Kidney tubule cell (primary cell): ENCODE measurements at regions not wholly inside any gene's neighbourhood (a gene's known extent, or its start where the extent isn't known, plus 50 kb on each side); places are given as distances from the start of the nearest gene placed in this dataset.

ENCODE experiments used
- DNase-seq: peaks from one replicate; pipeline ENCODE4 v3.0.0-alpha.2; 2018; ENCODE audit warnings: low spot score

GRCh38 chrX:21126661-21127060 is 247.6 kb upstream of the CNKSR2 start:
- no peak for DNase-seq

- no peak for DNase-seq
Measured at GRCh38 chrX:21131346-21131745, 242.9 kb upstream of the CNKSR2 start.

- DNase-seq, result no peak
Measured at GRCh38 chrX:21131786-21132185, 242.4 kb upstream of the CNKSR2 start.

DNA sequence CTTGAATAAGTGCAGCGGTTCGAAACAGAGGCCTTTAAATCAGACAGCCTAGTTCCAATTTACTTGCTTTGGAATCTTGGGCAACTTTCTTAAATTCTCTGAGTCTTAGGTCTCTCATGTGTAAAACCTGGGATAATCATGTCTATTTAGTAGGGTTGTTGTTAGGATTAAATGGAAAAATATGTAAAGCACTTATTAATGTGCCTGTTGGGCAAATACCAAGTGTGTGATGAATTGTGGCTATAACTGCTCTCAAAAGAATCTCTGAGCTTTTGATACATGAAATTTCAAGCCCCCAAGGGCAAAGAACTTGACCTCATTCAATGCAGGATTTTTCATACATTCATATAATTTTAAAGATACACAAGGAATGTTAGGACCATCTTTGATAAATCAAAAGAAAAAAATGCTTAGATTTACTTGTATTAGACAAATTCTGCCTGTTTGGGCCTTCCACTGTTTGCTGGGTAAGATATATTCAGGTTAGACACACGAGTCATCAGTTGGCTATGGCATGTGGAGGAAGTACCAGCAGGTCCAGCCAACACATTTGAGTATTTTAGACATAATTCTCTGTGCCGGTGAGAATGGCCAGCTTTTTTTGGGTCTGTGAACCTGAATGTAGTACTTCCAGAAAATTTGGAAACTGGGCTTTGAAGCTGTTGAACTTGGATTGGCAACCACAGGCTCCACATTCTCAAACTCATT is 241.4 kb upstream of the CNKSR2 start:
- DNase-seq, result peak; percentile 15

DNA sequence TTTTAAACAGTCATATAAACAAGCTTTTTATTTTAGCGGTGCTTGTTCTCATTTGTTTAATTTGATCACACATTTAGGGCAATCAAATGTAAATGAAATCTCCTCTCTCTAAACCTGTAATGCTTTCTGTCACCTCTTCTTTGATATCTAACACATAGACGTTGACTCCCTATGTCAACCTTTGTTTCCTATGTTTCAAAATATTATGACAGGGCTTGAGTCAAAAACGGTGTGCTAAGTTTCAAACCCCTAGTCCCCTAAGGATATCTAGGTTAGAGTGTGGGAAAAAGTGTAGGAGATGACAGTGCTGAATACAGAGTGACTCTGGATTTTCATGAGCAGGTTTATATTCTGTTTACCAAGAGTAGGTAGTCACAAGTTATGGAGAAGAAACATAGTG is 224.0 kb upstream of the CNKSR2 start:
- DNase-seq, result no peak

- no peak for DNase-seq
Measured at GRCh38 chrX:21151051-21151450, 223.2 kb upstream of the CNKSR2 start.

GRCh38 chrX:21153033-21153432 is 221.2 kb upstream of the CNKSR2 start:
- no peak for DNase-seq

- no peak for DNase-seq
Measured at GRCh38 chrX:21153503-21153902, 220.7 kb upstream of the CNKSR2 start.

DNA sequence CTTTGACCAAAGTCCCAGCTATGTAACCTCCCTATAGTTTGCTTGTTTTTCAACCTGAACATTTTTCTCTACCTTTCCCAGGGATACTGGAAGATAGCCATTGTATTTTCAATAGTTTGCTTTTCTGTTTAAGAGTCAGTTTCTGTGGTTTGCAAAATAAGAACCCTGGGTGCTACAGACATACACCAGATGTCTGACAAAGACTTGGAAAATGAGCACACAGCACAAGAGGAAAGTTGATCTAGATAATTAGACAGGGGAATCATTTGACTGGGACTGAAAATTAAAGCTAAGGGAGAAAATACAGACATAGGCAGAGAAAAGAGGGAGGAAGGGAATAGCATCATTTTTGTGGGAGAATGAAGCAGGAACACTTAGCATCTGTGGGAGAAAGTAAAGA is 218.3 kb upstream of the CNKSR2 start:
- DNase-seq, result no peak

- no peak for DNase-seq
Measured at GRCh38 chrX:21156632-21157031, 217.6 kb upstream of the CNKSR2 start.

- no peak for DNase-seq
Measured at GRCh38 chrX:21158678-21159077, 215.5 kb upstream of the CNKSR2 start.

GRCh38 chrX:21166272-21166982 is 207.8 kb upstream of the CNKSR2 start:
- DNase-seq, result peak; percentile 62

DNA sequence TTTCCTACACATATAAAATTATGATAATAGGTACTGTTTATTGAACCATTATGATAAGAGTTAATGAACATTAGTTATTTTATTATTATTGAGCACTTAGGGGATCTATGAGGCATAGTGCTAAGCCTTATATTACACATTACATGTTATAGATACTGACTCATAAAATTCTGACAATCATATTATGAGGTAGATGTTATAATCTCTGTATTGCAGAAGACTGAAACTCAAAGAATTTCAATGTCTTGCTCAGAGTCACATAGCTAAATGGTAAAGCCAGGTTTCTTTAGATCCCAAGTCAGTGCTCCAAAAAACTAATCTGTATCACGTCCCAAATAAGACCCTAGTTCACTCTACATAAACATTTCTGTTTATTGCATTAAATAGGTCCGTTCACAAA is 207.2 kb upstream of the CNKSR2 start:
- DNase-seq, result no peak

GRCh38 chrX:21167494-21167893 is 206.7 kb upstream of the CNKSR2 start:
- DNase-seq, result no peak

GRCh38 chrX:21168401-21169160 is 205.6 kb upstream of the CNKSR2 start:
- no peak for DNase-seq

GRCh38 chrX:21171181-21171580 is 203.0 kb upstream of the CNKSR2 start:
- DNase-seq, result no peak

DNA sequence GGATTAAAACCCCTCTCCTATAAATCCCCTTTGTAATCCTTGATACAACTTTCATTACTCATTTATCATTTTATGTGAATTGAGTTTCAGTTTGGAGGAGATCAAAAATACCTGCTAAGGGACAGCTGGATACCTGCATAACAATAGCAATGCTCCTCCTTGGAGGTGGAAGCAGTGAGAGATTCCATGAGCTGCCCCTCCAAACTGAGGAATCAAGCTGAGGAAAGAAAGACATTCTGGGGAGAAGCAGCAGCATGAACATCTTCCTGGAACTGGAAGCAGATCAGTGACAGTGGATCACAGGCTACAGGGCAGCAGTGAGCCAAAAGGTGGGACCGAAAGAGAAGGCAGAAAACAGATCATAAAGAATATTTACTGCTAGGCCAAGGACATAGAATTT is 199.8 kb upstream of the CNKSR2 start:
- no peak for DNase-seq

DNA sequence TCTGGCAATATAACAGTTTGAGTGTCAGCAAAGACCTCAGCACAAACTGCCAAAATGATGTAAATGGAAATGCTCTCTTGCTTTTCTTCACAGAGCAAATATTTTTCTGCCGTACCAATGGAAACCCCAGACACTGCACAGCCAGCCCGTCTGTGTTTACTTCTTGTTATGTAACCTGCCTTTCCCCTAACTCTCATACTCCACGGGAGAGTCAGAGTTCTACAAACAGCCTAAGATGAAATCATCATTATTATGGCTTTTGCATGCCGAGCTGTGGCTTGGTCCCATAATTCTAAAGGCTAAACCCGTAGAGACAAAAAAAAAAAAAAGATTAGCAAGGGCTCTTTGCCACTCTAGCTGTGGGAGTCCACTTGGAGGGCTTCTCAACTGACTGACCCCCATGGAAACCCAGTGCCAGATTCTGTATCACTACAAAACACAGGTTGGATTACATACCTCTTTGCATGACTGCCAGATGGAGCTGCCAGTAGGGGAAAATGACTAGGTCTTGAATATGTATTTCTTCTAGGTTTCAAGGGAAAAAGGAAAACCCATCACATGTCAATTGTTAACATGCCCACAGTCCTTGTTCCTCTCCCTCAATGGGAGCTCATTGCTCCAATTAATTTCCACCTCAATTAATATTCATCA is 197.2 kb upstream of the CNKSR2 start:
- DNase-seq, result peak; percentile 15

DNA sequence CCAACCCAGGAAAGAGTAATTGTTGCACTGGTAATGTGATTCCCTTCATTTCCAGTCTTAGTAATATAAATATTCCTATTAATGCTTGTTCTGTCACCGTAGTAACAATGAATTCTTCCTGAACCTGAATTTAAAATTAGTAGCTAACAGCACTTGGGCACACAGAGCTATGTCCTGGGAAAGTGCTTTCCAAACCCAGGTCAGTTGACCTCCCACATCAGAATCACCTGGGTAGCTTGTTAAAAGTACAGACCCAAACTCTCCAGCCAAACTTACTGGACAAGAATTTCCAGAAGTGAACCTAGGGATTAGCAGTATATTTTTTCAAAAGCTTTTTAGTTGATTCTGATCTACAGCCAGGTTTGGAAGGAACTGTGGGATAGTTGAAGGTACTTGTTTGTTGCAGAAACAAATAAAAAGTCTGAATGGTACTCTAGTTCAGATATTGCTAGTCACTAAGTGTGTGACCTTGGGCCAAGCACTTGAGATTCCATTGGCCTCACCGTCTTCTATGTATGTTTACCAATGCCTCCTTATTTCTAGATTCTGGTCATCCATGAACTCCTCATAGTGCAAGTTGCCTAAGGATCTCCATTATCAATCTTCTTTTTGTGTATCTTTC is 192.9 kb upstream of the CNKSR2 start:
- no peak for DNase-seq

- DNase-seq, result no peak
Measured at GRCh38 chrX:21193196-21193595, 181.0 kb upstream of the CNKSR2 start.

DNA sequence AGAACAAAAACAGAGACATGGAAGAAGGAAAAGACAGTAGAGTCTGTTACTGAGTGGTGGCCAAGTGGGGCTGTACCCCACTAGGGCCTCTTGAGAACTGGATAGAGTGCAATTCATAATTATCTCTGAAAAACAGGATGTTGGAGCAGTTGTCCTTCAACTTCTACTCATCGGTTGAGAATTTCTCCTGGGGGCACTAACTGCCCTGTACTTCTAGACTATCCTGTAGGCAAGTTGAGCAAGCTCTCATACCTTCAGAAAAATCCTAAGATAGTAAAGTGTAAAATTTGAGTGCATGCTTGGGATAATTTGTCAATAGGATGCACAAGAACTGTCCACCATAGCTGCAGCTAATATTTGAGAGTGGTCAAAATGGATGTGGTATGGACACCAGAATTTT is 179.7 kb upstream of the CNKSR2 start:
- DNase-seq, result no peak

GRCh38 chrX:21207080-21207479 is 167.1 kb upstream of the CNKSR2 start:
- DNase-seq, result no peak
